Ishikawa (cell line): ENCODE measurements at regions not wholly inside any gene's neighbourhood (a gene's known extent, or its start where the extent isn't known, plus 50 kb on each side); places are given as distances from the start of the nearest gene placed in this dataset.

ENCODE experiments used
- CEBPB ChIP-seq: IDR thresholded peaks from 2 replicates; pipeline ENCODE4 v1.6.1; 2012
- CREB1 ChIP-seq: IDR thresholded peaks from 2 replicates; pipeline ENCODE4 v1.6.1; 2012; ENCODE audit warnings: low read depth
- EGR1 ChIP-seq: IDR thresholded peaks from 2 replicates; pipeline ENCODE4 v1.6.1; 2012
- EP300 ChIP-seq: IDR thresholded peaks from 2 replicates; pipeline ENCODE4 v1.6.1; 2012; ENCODE audit warnings: borderline replicate concordance
- FOXM1 ChIP-seq: IDR thresholded peaks from 2 replicates; pipeline ENCODE4 v1.6.1; 2012; ENCODE audit warnings: low read depth, borderline replicate concordance
- MAX ChIP-seq: IDR thresholded peaks from 2 replicates; pipeline ENCODE4 v1.6.1; 2012
- NFIC ChIP-seq: IDR thresholded peaks from 2 replicates; pipeline ENCODE4 v1.6.1; 2012
- RAD21 ChIP-seq: IDR thresholded peaks from 2 replicates; pipeline ENCODE4 v1.6.1; 2012; ENCODE audit warnings: low read depth
- TAF1 ChIP-seq: IDR thresholded peaks from 2 replicates; pipeline ENCODE4 v1.6.1; 2012; ENCODE audit warnings: low read depth, mild to moderate bottlenecking
- TCF12 ChIP-seq: IDR thresholded peaks from 2 replicates; pipeline ENCODE4 v1.6.1; 2012; ENCODE audit warnings: low read depth
- TEAD4 ChIP-seq: IDR thresholded peaks from 2 replicates; pipeline ENCODE4 v1.6.1; 2012
- USF1 ChIP-seq: IDR thresholded peaks from 2 replicates; pipeline ENCODE4 v1.6.1; 2012
- YY1 ChIP-seq: IDR thresholded peaks from 2 replicates; pipeline ENCODE4 v1.6.1; 2012; ENCODE audit warnings: low read depth
- ZBTB7A ChIP-seq: IDR thresholded peaks from 2 replicates; pipeline ENCODE4 v1.6.1; 2012; ENCODE audit warnings: low read depth
- TF ChIP-seq, protein P1 (sequence below): IDR thresholded peaks from 2 replicates; pipeline ENCODE4 v1.6.1; 2012; ENCODE audit warnings: low read depth, mild to moderate bottlenecking

- TF ChIP-seq TCF12 (no peak), CEBPB (no peak), EP300 (no peak), TEAD4 (no peak), MAX (no peak), YY1 (no peak), NFIC (no peak), USF1 (no peak), ZBTB7A (no peak), FOXM1 (no peak), TAF1 (no peak), RAD21 (no peak), CREB1 (no peak), EGR1 (no peak)
- TF ChIP-seq, protein P1, sequence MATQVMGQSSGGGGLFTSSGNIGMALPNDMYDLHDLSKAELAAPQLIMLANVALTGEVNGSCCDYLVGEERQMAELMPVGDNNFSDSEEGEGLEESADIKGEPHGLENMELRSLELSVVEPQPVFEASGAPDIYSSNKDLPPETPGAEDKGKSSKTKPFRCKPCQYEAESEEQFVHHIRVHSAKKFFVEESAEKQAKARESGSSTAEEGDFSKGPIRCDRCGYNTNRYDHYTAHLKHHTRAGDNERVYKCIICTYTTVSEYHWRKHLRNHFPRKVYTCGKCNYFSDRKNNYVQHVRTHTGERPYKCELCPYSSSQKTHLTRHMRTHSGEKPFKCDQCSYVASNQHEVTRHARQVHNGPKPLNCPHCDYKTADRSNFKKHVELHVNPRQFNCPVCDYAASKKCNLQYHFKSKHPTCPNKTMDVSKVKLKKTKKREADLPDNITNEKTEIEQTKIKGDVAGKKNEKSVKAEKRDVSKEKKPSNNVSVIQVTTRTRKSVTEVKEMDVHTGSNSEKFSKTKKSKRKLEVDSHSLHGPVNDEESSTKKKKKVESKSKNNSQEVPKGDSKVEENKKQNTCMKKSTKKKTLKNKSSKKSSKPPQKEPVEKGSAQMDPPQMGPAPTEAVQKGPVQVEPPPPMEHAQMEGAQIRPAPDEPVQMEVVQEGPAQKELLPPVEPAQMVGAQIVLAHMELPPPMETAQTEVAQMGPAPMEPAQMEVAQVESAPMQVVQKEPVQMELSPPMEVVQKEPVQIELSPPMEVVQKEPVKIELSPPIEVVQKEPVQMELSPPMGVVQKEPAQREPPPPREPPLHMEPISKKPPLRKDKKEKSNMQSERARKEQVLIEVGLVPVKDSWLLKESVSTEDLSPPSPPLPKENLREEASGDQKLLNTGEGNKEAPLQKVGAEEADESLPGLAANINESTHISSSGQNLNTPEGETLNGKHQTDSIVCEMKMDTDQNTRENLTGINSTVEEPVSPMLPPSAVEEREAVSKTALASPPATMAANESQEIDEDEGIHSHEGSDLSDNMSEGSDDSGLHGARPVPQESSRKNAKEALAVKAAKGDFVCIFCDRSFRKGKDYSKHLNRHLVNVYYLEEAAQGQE = no peak
Observed at GRCh38 chr21:31548688-31549087, 110.8 kb upstream of the SOD1 start.

- TF ChIP-seq CREB1 (no peak), YY1 (no peak), EP300 (no peak), CEBPB (no peak), RAD21 (no peak), USF1 (no peak), TAF1 (no peak), ZBTB7A (no peak), MAX (no peak), EGR1 (no peak), FOXM1 (no peak)
Observed at GRCh38 chr21:31546443-31547170, 112.9 kb upstream of the SOD1 start.

- TF ChIP-seq RAD21 (no peak), ZBTB7A (no peak), MAX (no peak), CEBPB (no peak), CREB1 (no peak), NFIC (no peak), TCF12 (no peak), EGR1 (no peak), TEAD4 (no peak), EP300 (no peak)
Observed at GRCh38 chr21:31545036-31545435, 114.5 kb upstream of the SOD1 start.

DNA sequence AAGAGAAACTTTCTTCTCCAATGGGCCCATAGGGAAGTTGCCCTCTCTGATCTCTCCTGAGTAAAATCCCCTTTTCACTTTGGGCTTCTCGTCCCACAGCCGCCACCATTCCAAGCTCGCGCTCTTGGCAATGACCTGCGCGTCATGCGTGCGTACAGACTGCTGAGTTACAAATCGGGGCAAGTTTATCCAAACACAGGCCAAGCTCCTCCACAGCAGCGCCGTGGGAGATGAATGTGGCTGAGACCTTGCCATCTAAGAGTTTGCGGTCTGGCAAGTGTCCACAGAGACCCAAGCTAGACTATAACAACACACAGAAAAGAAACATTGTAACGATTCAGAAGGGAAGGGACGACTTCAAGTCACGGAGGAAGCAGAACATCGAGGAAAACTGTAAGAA lies 116.3 kb upstream of the SOD1 start:
- no peak for TF ChIP-seq CREB1
- no peak for TF ChIP-seq NFIC
- TF ChIP-seq TAF1 = no peak
- no peak for TF ChIP-seq MAX
- no peak for TF ChIP-seq EGR1
- TF ChIP-seq YY1 = no peak
- no peak for TF ChIP-seq EP300

- TF ChIP-seq MAX (no peak), TEAD4 (no peak), YY1 (no peak)
Observed at GRCh38 chr21:31538816-31539215, 120.7 kb upstream of the SOD1 start.

GRCh38 chr21:31537872-31538576 lies 121.5 kb upstream of the SOD1 start:
- peak; percentile 31; the same call in 1 of the 2 replicates for TF ChIP-seq RAD21
- no peak for TF ChIP-seq TEAD4
- TF ChIP-seq TCF12 = no peak
- no peak for TF ChIP-seq EGR1
- no peak for TF ChIP-seq YY1
- no peak for TF ChIP-seq TAF1

DNA sequence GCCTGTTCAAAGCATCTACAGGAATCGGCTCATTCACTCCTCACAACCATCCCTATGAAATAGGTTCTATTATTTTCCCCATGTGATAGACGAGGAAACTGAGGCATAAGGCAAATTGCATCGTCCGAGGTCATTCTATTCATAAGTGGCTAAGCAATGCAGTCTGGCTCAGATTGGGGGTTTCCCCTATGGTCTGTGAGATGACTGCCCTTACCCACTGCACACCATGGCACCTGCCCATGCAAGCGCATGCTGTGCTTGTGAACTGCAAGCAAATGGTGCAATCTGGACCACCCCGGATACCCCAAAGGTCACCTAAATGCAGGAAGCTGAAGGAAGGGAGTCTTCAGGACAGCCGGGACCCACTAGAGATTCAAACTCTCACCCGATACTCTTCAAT lies 123.4 kb upstream of the SOD1 start:
- TF ChIP-seq FOXM1 = no peak
- no peak for TF ChIP-seq EP300
- no peak for TF ChIP-seq EGR1
- no peak for TF ChIP-seq MAX
- TF ChIP-seq CEBPB = no peak
- TF ChIP-seq YY1 = no peak
- TF ChIP-seq TCF12 = no peak
- TF ChIP-seq NFIC = no peak
- TF ChIP-seq USF1 = no peak
- no peak for TF ChIP-seq CREB1
- TF ChIP-seq ZBTB7A = no peak
- TF ChIP-seq, protein P1 = no peak
